ENCODE measurements at regions not wholly inside any gene's neighbourhood (a gene's known extent, or its start where the extent isn't known, plus 50 kb on each side); places are given as distances from the start of the nearest gene placed in this dataset.

DNA sequence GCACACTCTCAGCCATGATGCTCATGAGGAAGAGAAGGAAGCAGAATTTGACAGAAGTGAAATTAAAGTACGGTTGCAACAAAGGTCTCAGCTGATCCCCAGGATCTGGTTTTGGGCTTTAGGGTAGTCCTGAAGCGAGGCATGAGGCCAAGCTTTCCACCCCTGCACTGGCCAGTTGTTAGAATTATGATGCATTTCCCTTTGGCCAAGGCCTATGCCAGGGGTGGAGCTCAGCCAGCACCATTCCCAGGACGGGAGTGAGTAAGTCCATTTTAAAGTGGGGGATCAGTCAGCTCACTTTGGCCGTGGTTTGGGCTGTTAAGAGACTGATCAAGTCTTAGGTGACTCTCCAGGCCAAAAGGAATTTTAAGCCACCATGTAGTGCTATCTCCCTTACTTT, 314.5 kb upstream of the MMADHC start:
- Mint-ChIP-seq H3K27ac (ENCODE audit: unreplicated experiment) (no peak overlapping the region), H3K36me3 (ENCODE audit: low read depth, unreplicated experiment) (no peaks in the 10 kb centered on the region), H3K9me3 (ENCODE audit: unreplicated experiment) (no peaks in the 10 kb centered on the region), H3K4me1 (ENCODE audit: unreplicated experiment) (no peaks in the 10 kb centered on the region), H3K27me3 (ENCODE audit: unreplicated experiment) (peaks cover 1% of the 10 kb centered on the region), H3K4me3 (ENCODE audit: unreplicated experiment) (no peak overlapping the region)
- DNase-seq (ENCODE audit: low spot score): no peak
- TF ChIP-seq, protein P1, sequence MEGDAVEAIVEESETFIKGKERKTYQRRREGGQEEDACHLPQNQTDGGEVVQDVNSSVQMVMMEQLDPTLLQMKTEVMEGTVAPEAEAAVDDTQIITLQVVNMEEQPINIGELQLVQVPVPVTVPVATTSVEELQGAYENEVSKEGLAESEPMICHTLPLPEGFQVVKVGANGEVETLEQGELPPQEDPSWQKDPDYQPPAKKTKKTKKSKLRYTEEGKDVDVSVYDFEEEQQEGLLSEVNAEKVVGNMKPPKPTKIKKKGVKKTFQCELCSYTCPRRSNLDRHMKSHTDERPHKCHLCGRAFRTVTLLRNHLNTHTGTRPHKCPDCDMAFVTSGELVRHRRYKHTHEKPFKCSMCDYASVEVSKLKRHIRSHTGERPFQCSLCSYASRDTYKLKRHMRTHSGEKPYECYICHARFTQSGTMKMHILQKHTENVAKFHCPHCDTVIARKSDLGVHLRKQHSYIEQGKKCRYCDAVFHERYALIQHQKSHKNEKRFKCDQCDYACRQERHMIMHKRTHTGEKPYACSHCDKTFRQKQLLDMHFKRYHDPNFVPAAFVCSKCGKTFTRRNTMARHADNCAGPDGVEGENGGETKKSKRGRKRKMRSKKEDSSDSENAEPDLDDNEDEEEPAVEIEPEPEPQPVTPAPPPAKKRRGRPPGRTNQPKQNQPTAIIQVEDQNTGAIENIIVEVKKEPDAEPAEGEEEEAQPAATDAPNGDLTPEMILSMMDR (IDR thresholded peaks at IDR 0.05; ENCODE audit: unreplicated experiment): no peak

DNA sequence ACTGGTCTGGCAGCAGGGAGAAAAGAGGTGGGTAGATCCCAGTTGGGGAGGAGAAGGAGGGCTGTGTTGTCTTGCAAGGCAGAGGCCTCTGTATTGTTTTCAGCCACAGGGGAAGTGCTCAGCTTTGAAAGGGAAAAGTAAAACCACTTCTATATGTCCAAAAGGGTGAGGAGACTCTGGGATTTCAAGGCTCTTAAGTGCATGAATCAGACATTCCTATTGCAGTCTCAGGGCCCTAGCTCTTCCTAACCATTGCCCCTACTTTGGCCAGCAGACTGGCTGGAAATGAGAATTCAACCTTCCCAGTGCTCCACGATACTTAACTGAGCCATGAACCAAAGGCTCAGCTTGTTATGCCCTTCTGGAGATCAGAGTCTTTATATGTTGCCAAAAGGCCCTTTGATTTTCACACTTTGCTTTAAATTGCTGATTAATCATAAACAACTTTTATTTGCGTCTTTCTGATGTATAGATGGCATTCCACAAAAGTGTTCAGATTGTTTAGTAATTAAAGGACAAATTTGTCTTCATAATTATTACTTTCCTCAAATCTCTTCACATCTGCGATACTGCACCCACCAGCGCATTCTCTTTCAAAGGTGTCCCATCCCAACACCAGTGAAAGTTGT, 313.8 kb upstream of the MMADHC start:
- H3K4me1 Mint-ChIP-seq (ENCODE audit: unreplicated experiment): no peaks in the 10 kb centered on the region
- H3K4me3 Mint-ChIP-seq (ENCODE audit: unreplicated experiment): no peak overlapping the region
- H3K36me3 Mint-ChIP-seq (ENCODE audit: low read depth, unreplicated experiment): no peaks in the 10 kb centered on the region
- H3K27me3 Mint-ChIP-seq (ENCODE audit: unreplicated experiment): peaks cover 1% of the 10 kb centered on the region
- TF ChIP-seq, protein P1 (IDR thresholded peaks at IDR 0.05; ENCODE audit: unreplicated experiment): no peak
- no peak for DNase-seq (ENCODE audit: low spot score)
- no peaks in the 10 kb centered on the region for H3K9me3 Mint-ChIP-seq (ENCODE audit: unreplicated experiment)
- no peak overlapping the region for H3K27ac Mint-ChIP-seq (ENCODE audit: unreplicated experiment)

DNA sequence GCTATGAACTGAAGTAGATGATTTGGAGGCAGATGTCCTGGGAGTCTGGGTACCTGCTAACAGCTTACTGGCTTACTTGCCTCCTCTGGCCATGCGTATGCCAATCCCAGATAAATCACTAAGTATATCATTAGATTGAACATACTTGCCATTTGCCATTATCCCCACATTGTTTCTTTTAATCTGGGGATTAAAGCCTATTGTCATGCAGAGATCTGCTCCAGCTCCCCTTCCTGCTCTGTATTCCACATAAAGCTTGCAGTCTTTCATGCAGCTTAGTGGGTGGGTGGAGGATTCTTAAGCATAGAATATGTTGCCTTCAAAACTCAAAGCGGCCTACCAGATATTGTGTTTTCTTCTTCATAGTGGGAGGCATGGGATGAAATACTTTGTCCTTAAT, 311.8 kb upstream of the MMADHC start:
- H3K27ac Mint-ChIP-seq (ENCODE audit: unreplicated experiment): no peak overlapping the region
- H3K4me1 Mint-ChIP-seq (ENCODE audit: unreplicated experiment): no peaks in the 10 kb centered on the region
- no peak for DNase-seq (ENCODE audit: low spot score)
- H3K36me3 Mint-ChIP-seq (ENCODE audit: low read depth, unreplicated experiment): no peaks in the 10 kb centered on the region
- H3K27me3 Mint-ChIP-seq (ENCODE audit: unreplicated experiment): peaks cover 1% of the 10 kb centered on the region
- no peaks in the 10 kb centered on the region for H3K9me3 Mint-ChIP-seq (ENCODE audit: unreplicated experiment)
- H3K4me3 Mint-ChIP-seq (ENCODE audit: unreplicated experiment): no peak overlapping the region
- TF ChIP-seq, protein P1 (IDR thresholded peaks at IDR 0.05; ENCODE audit: unreplicated experiment): no peak

DNA sequence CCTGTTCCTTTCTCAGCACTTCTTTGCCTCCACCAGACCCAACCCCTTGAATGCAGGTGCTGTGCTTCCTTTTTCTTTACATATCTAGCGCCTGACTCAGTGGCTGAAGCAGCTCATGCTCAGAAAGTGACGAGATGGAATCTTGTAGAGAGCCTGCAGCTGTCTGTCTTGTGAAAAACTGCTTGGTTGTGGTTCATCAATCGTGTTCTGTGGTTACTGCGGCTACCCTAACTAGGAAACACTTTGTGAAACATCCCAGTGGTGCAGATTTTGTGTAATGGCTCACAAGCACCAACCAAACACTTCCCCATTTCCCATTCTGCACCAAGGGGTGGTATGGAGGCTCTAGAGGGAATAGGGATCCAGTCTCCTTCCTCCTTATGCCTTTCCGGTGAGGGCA, 307.2 kb upstream of the MMADHC start:
- H3K36me3 Mint-ChIP-seq (ENCODE audit: low read depth, unreplicated experiment): no peaks in the 10 kb centered on the region
- TF ChIP-seq, protein P1 (IDR thresholded peaks at IDR 0.05; ENCODE audit: unreplicated experiment): no peak
- no peak overlapping the region for H3K27ac Mint-ChIP-seq (ENCODE audit: unreplicated experiment)
- no peak overlapping the region for H3K4me3 Mint-ChIP-seq (ENCODE audit: unreplicated experiment)
- H3K9me3 Mint-ChIP-seq (ENCODE audit: unreplicated experiment): no peaks in the 10 kb centered on the region
- DNase-seq (ENCODE audit: low spot score): no peak
- no peaks in the 10 kb centered on the region for H3K4me1 Mint-ChIP-seq (ENCODE audit: unreplicated experiment)
- no peaks in the 10 kb centered on the region for H3K27me3 Mint-ChIP-seq (ENCODE audit: unreplicated experiment)

DNA sequence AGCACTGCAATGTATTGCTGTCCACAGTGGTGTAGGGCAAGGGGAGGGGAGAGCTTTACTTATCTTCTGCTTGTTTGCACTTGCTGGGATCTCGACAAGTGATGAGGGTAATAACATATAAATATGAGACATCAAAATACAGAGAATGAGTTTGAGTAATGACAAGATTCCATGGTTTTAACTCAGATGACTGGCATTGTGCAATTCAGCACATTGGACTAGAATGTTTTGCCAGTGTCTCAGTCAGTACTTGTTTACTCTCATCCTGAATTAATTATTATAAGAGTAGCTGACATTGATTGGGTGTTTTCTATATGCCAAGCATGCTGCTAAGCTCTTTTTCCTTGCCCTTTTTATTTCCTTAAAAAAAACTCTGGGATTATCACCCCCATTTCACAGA, 306.7 kb upstream of the MMADHC start:
- Mint-ChIP-seq H3K36me3 (ENCODE audit: low read depth, unreplicated experiment) (no peaks in the 10 kb centered on the region), H3K27me3 (ENCODE audit: unreplicated experiment) (no peaks in the 10 kb centered on the region), H3K9me3 (ENCODE audit: unreplicated experiment) (no peaks in the 10 kb centered on the region), H3K4me1 (ENCODE audit: unreplicated experiment) (no peaks in the 10 kb centered on the region), H3K4me3 (ENCODE audit: unreplicated experiment) (no peak overlapping the region), H3K27ac (ENCODE audit: unreplicated experiment) (no peak overlapping the region)
- DNase-seq (ENCODE audit: low spot score): no peak
- TF ChIP-seq, protein P1 (IDR thresholded peaks at IDR 0.05; ENCODE audit: unreplicated experiment): no peak
